GM23338 (cell line): ENCODE measurements at regions not wholly inside any gene's neighbourhood (a gene's known extent, or its start where the extent isn't known, plus 50 kb on each side); places are given as distances from the start of the nearest gene placed in this dataset.

Experiments used
- ATAC-seq: fragments of 200-7000 bp; cut with Tn5 transposase; 3 replicates; pipeline ENCODE4 v1.9.1; 2020
- DNase-seq: peaks from one replicate; pipeline ENCODE4 v3.0.0-alpha.2; 2015; ENCODE audit warnings: low spot score
- H2AFZ ChIP-seq: fragments of 200-600 bp; sonication (generic); 2 replicates; pipeline ENCODE4 v1.8.0; 2016; ENCODE audit warnings: antibody characterized with exemption, mild to moderate bottlenecking, moderate library complexity
- H3F3A ChIP-seq: fragments of 200-600 bp; sonication (generic); replicated peaks from 2 replicates; pipeline ENCODE4 v1.8.0; 2017; ENCODE audit warnings: antibody characterized with exemption, mixed run types, low read depth
- H3K27ac ChIP-seq: fragments of 200-600 bp; sonication (generic); 2 replicates; pipeline ENCODE4 v1.6.1; 2016; ENCODE audit warnings: low read depth
- H3K27me3 ChIP-seq: fragments of 200-600 bp; sonication (generic); 2 replicates; pipeline ENCODE4 v1.8.0; 2016; ENCODE audit warnings: mild to moderate bottlenecking, mixed run types, moderate library complexity; ENCODE audit not compliant: insufficient read depth
- H3K36me3 ChIP-seq: fragments of 200-600 bp; sonication (generic); 2 replicates; pipeline ENCODE4 v1.8.0; 2016; ENCODE audit warnings: mild to moderate bottlenecking; ENCODE audit not compliant: insufficient read depth
- H3K4me1 ChIP-seq: fragments of 200-600 bp; sonication (generic); 2 replicates; pipeline ENCODE4 v1.8.0; 2016; ENCODE audit warnings: mild to moderate bottlenecking, moderate library complexity; ENCODE audit not compliant: insufficient read depth
- H3K4me2 ChIP-seq: fragments of 200-600 bp; sonication (generic); 2 replicates; pipeline ENCODE4 v1.7.1; 2017; ENCODE audit warnings: mixed run types
- H3K4me3 ChIP-seq: fragments of 200-600 bp; sonication (generic); 2 replicates; pipeline ENCODE4 v1.6.1; 2016; ENCODE audit warnings: mixed run types
- H3K79me2 ChIP-seq: fragments of 200-600 bp; sonication (generic); replicated peaks from 2 replicates; pipeline ENCODE4 v1.8.0; 2017; ENCODE audit warnings: mild to moderate bottlenecking; ENCODE audit not compliant: insufficient read depth
- H3K9me2 ChIP-seq: fragments of 200-600 bp; sonication (generic); 2 replicates; pipeline ENCODE4 v1.8.0; 2017; ENCODE audit not compliant: insufficient read depth
- H4K20me1 ChIP-seq: fragments of 200-600 bp; sonication (generic); replicated peaks from 2 replicates; pipeline ENCODE4 v1.8.0; 2017; ENCODE audit warnings: mild to moderate bottlenecking; ENCODE audit not compliant: insufficient read depth
- H3K27ac Mint-ChIP-seq: 2 replicates; pipeline ENCODE4 v1.8.0; 2020; ENCODE audit warnings: inconsistent platforms, mild to moderate bottlenecking, moderate library complexity, mixed read lengths
- H3K27me3 Mint-ChIP-seq: 3 replicates; pipeline ENCODE4 v1.8.0; 2022; ENCODE audit warnings: low read depth, mild to moderate bottlenecking, moderate library complexity, mixed read lengths, inconsistent platforms; ENCODE audit not compliant: insufficient read depth, poor library complexity
- H3K36me3 Mint-ChIP-seq: 3 replicates; pipeline ENCODE4 v1.8.0; 2021; ENCODE audit warnings: low read depth, mild to moderate bottlenecking, inconsistent platforms, moderate library complexity, mixed read lengths
- H3K4me1 Mint-ChIP-seq: 3 replicates; pipeline ENCODE4 v1.8.0; 2020; ENCODE audit warnings: mild to moderate bottlenecking, inconsistent platforms, mixed read lengths
- H3K4me3 Mint-ChIP-seq: 3 replicates; pipeline ENCODE4 v1.8.0; 2021; ENCODE audit warnings: moderate library complexity, mild to moderate bottlenecking, inconsistent platforms, mixed read lengths
- H3K9me3 Mint-ChIP-seq: 3 replicates; pipeline ENCODE4 v1.8.0; 2020; ENCODE audit warnings: moderate library complexity, mild to moderate bottlenecking, inconsistent platforms, mixed read lengths
- CREB1 ChIP-seq: fragments of 250-450 bp; sonication (Bioruptor Pico); IDR thresholded peaks from 2 replicates; pipeline ENCODE4 v1.5.0; 2020; ENCODE audit warnings: low read depth, mild to moderate bottlenecking, moderate library complexity
- CTCF ChIP-seq, 2 experiments: fragments of 200-600 bp in 1 of 2; sonication (generic) in 1 of 2; conservative IDR thresholded peaks; 2 replicates each; pipeline versions ENCODE4 v1.5.1 to v1.6.1; 2016 to 2017; ENCODE audit warnings: antibody characterized with exemption in 2 of 2, low read depth in 2 of 2, mild to moderate bottlenecking in 2 of 2, moderate library complexity in 1 of 2
- ETS1 ChIP-seq: IDR thresholded peaks from 2 replicates; pipeline ENCODE4 v1.6.1; 2016; ENCODE audit warnings: antibody characterized with exemption
- EZH2 ChIP-seq: fragments of 200-600 bp; sonication (generic); IDR thresholded peaks from one replicate; pipeline ENCODE4 v1.8.0; 2017; ENCODE audit warnings: antibody characterized with exemption, mild to moderate bottlenecking, low read depth; ENCODE audit not compliant: unreplicated experiment
- EZH2phosphoT487 ChIP-seq: fragments of 200-600 bp; sonication (generic); IDR thresholded peaks from one replicate; pipeline ENCODE4 v1.8.1; 2018; ENCODE audit warnings: antibody characterized with exemption; ENCODE audit not compliant: unreplicated experiment
- JUNB ChIP-seq: IDR thresholded peaks from one replicate; pipeline ENCODE4 v1.6.1; 2016; ENCODE audit warnings: antibody characterized with exemption; ENCODE audit not compliant: unreplicated experiment
- NANOG ChIP-seq: IDR thresholded peaks from 2 replicates; pipeline ENCODE4 v1.6.1; 2016; ENCODE audit warnings: antibody characterized with exemption, borderline replicate concordance
- POLR2AphosphoS5 ChIP-seq: IDR thresholded peaks from 2 replicates; pipeline ENCODE4 v1.6.1; 2016; ENCODE audit warnings: antibody characterized with exemption, low read depth
- STAT1 ChIP-seq: IDR thresholded peaks from one replicate; pipeline ENCODE4 v1.6.1; 2016; ENCODE audit warnings: antibody characterized with exemption; ENCODE audit not compliant: unreplicated experiment
- ZNF114 ChIP-seq: fragments of 250-450 bp; sonication (Bioruptor Pico); IDR thresholded peaks from 2 replicates; pipeline ENCODE4 v1.5.0; 2020; ENCODE audit warnings: mild to moderate bottlenecking, moderate library complexity
- ZNF331 ChIP-seq: fragments of 250-450 bp; sonication (Bioruptor Pico); IDR thresholded peaks from 2 replicates; pipeline ENCODE4 v1.5.0; 2020; ENCODE audit warnings: low read depth, mild to moderate bottlenecking, moderate library complexity
- ZNF462 ChIP-seq: fragments of 250-450 bp; sonication (Bioruptor Pico); IDR thresholded peaks from 2 replicates; pipeline ENCODE4 v1.5.0; 2020; ENCODE audit warnings: mild to moderate bottlenecking, moderate library complexity
- TF ChIP-seq, protein P1 (sequence below): IDR thresholded peaks from one replicate; pipeline ENCODE4 v1.6.1; 2018; ENCODE audit warnings: antibody characterized with exemption; ENCODE audit not compliant: unreplicated experiment

- Histone ChIP-seq H4K20me1 (no peaks in the 10 kb centered on the region), H3F3A (no peaks in the 10 kb centered on the region), H2AFZ (no peak overlapping the region), H3K4me2 (no peak overlapping the region), H3K79me2 (no peaks in the 10 kb centered on the region), H3K27ac (no peak overlapping the region), H3K4me3 (no peak overlapping the region), H3K9me2 (no peaks in the 10 kb centered on the region), H3K36me3 (no peaks in the 10 kb centered on the region), H3K27me3 (no peaks in the 10 kb centered on the region), H3K4me1 (no peaks in the 10 kb centered on the region)
- peaks cover 3% of the 10 kb centered on the region; the same call in 1 of the 3 replicates for H3K9me3 Mint-ChIP-seq
- no peak overlapping the region for H3K27ac Mint-ChIP-seq
- ATAC-seq (no peak), DNase-seq (no peak)
- peaks cover 3% of the 10 kb centered on the region for H3K27me3 Mint-ChIP-seq
- no peak overlapping the region for H3K4me3 Mint-ChIP-seq
- no peaks in the 10 kb centered on the region for H3K36me3 Mint-ChIP-seq
- TF ChIP-seq ZNF331 (no peak), POLR2AphosphoS5 (no peak), JUNB (no peak), ETS1 (no peak), STAT1 (no peak), EZH2 (no peak), EZH2phosphoT487 (no peak), ZNF462 (CRISPR knock-in tag) (no peak), NANOG (no peak), CREB1 (no peak), ZNF114 (CRISPR knock-in tag) (no peak), CTCF (conservative IDR thresholded peaks at IDR 0.05; ENCODE audit: low read depth in 2 of 2) (no peak)
- TF ChIP-seq, protein P1, sequence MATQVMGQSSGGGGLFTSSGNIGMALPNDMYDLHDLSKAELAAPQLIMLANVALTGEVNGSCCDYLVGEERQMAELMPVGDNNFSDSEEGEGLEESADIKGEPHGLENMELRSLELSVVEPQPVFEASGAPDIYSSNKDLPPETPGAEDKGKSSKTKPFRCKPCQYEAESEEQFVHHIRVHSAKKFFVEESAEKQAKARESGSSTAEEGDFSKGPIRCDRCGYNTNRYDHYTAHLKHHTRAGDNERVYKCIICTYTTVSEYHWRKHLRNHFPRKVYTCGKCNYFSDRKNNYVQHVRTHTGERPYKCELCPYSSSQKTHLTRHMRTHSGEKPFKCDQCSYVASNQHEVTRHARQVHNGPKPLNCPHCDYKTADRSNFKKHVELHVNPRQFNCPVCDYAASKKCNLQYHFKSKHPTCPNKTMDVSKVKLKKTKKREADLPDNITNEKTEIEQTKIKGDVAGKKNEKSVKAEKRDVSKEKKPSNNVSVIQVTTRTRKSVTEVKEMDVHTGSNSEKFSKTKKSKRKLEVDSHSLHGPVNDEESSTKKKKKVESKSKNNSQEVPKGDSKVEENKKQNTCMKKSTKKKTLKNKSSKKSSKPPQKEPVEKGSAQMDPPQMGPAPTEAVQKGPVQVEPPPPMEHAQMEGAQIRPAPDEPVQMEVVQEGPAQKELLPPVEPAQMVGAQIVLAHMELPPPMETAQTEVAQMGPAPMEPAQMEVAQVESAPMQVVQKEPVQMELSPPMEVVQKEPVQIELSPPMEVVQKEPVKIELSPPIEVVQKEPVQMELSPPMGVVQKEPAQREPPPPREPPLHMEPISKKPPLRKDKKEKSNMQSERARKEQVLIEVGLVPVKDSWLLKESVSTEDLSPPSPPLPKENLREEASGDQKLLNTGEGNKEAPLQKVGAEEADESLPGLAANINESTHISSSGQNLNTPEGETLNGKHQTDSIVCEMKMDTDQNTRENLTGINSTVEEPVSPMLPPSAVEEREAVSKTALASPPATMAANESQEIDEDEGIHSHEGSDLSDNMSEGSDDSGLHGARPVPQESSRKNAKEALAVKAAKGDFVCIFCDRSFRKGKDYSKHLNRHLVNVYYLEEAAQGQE = no peak
- no peaks in the 10 kb centered on the region; the same call in 2 of the 3 replicates for H3K4me1 Mint-ChIP-seq
Observed at GRCh38 chr2:61774351-61774750, 79.5 kb downstream of the FAM161A start.
